Left hindlimb (tissue), 1 donor: ENCODE measurements at regions not wholly inside any gene's neighbourhood (a gene's known extent, or its start where the extent isn't known, plus 50 kb on each side); places are given as distances from the start of the nearest gene placed in this dataset.
"Not testable (repeated sequence)": the region's sequence is repeated elsewhere in the genome, so short reads cannot be mapped to it uniquely, and the experiment has no call there.

Source experiments
- DNase-seq: peaks from one replicate; pipeline ENCODE4 v3.0.0-alpha.2; 2018

- DNase-seq: no peak
Observed at GRCh38 chr4:20046931-20047677, 204.6 kb upstream of the SLIT2 start.

GRCh38 chr4:20046179-20046578, 205.5 kb upstream of the SLIT2 start:
- DNase-seq: no peak

DNA sequence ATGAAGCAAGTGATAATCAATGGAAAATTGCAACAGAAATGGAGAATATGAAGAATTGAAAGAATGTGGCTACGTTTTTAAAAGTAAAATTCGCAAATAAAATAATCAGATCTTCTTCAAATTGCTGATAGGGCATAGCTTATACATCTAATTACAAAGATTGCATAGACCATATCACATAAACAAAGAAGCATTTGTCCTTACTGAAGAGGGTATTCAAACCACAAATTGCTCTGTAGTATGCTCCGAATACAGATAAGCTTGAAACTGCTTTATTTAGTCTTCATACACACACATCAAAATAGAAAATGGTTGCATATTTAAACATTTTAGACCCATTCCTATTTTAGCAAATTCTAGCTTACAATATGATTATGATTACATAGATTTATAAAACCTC, 206.7 kb upstream of the SLIT2 start:
- no peak for DNase-seq

- no peak for DNase-seq
Observed at GRCh38 chr4:20044502-20044911, 207.2 kb upstream of the SLIT2 start.

DNA sequence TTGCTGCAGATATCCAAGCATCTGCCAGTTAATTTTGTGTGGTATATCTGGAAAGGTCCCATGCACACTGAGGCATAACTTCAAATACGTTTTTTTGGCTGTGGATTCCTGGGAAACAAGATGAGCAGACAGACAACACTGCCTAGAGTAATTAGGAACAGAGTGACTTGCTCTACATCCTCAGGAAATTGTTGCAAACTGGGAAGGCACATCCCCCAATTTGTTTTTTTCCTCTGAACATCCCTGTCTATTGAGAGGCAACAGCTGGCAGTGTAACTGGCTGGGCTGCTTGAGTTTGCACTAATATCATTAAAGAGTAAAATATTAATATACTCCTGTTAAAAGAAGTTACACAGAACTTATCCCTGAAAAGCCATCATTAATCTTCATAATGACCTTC, 207.7 kb upstream of the SLIT2 start:
- DNase-seq: no peak

GRCh38 chr4:20042769-20043168, 208.9 kb upstream of the SLIT2 start:
- no peak for DNase-seq

DNA sequence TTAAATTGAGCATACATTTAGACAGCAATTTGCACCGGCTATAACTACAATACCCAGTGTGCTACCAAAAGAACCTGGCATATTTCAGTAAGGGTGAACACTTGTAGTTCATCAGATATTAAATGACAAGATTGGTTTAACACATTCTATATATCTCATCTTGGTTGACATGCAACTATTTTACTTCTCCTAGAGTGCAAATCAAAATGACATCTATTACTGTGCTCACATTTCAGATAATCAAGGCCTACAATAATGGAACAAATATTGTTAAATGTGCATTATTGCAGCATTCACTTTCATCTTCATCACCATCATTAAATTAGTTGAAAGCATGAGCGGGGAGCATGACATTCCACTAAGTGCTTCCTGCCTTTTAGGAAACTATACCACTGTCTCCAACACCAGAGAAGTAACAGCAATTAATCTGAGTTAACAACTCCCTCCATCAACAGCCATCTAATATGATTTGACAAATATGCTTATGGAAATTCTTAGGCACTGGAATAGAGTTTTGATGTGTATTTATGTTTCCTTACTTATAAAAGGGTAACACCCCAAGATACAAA, 209.8 kb upstream of the SLIT2 start:
- DNase-seq: no peak

DNA sequence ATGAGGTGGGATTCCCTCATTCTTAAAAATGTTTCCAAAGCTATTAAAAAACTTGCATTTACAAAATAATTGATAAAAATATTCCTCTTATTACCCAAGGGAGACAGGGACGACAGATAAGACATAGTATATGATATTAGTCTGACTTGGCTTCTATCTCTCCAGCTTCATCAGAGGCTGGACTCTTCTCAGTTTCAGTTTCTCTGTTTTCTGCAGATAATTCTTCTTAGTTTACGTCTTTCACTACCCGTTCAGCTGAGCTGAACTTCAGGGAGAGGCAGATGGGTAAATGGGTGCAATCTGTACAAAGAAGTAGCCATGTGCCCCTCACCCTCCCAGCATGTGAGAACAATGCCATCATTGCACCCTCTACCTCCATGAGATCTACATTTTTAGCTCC, 214.0 kb upstream of the SLIT2 start:
- no peak for DNase-seq

DNA sequence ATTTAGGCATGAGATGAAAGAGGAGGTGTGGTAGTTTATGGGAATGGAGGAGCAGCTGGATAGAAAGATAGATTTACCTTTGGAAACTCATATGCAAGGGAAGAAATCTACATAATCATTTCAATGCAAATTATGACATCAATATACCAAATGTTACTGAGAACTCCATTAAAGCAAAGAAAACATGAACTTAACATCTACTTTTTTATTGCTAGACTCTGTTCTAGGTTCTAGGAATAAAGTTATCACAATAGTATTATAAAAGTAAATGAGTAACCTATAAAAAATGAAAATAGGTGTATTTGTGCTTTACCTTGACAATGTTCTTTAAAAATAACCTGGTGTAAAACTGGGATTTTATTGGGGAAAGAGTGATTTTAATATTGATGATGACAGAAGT, 221.6 kb upstream of the SLIT2 start:
- no peak for DNase-seq

DNA sequence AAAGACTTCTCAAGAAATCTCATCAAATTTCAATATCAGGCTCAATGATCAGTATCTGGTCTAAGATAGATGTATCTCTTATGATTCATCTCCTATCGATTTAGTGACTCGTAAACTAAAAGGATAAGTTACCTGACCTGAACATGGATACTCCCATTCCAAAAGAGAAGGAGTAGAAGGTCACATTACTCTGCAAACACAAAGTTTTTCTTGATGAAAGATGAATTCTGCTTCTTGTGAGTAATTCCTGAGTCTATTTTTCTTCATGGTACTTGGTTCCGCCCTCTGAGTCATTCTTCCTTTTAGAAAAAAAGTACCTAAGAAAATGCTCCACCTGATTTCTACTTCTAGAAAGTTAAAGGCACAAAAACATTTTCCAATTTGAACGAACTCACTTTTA, 223.1 kb upstream of the SLIT2 start:
- no peak for DNase-seq

- DNase-seq: no peak
Observed at GRCh38 chr4:20026456-20026855, 225.2 kb upstream of the SLIT2 start.

- DNase-seq: no peak
Observed at GRCh38 chr4:20022471-20022870, 229.2 kb upstream of the SLIT2 start.

- no peak for DNase-seq
Observed at GRCh38 chr4:20020056-20020455, 231.6 kb upstream of the SLIT2 start.

GRCh38 chr4:20019310-20020015, 232.2 kb upstream of the SLIT2 start:
- no peak for DNase-seq

DNA sequence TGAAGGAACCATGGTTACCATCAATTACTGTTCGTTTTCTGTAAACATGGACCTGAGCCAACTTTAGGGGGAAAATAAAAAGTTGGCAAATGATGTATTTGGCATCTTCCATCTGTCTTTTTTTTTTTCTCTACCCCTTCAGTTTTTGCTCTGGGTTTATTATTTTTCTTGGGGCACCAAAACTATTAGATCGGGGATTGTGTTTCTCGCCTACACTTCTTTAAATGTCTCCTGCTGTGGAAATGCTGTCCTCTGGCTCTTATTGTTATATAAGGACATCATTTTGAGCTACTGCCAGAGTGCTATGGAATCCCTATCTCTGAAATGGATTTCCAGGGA, 234.0 kb upstream of the SLIT2 start:
- no peak for DNase-seq

- DNase-seq: no peak
Observed at GRCh38 chr4:20017070-20017776, 234.5 kb upstream of the SLIT2 start.

GRCh38 chr4:20015636-20016224, 236.0 kb upstream of the SLIT2 start:
- no peak for DNase-seq

- DNase-seq: not testable (repeated sequence)
Observed at GRCh38 chr4:20003836-20004558, 247.7 kb upstream of the SLIT2 start.

- no peak for DNase-seq
Observed at GRCh38 chr4:19999775-20000414, 251.8 kb upstream of the SLIT2 start.

DNA sequence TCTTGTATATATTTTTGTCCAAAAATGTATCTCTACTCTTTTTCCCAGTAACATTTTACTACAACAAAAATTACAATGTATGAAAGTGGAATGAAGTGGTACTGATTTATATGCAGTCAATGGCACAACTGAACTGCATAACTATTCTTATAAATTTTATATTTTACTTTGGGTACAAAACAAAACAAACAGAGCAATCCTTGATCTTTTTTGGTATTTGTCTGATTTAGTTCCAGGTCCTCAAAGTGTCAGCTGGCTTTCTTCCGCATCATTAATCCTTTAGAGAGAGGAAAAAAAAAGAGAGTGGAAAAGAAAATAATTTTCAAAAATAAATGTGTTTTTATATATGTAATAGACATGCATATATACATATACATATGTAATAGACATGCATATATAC, 252.4 kb upstream of the SLIT2 start:
- no peak for DNase-seq

- DNase-seq: no peak
Observed at GRCh38 chr4:19993242-19993641, 258.5 kb upstream of the SLIT2 start.

GRCh38 chr4:19992471-19993093, 259.1 kb upstream of the SLIT2 start:
- no peak for DNase-seq
